ENCODE measurements at regions not wholly inside any gene's neighbourhood (a gene's known extent, or its start where the extent isn't known, plus 50 kb on each side); places are given as distances from the start of the nearest gene placed in this dataset.
"Not testable (repeated sequence)": the region's sequence is repeated elsewhere in the genome, so short reads cannot be mapped to it uniquely, and the experiment has no call there.

DNA sequence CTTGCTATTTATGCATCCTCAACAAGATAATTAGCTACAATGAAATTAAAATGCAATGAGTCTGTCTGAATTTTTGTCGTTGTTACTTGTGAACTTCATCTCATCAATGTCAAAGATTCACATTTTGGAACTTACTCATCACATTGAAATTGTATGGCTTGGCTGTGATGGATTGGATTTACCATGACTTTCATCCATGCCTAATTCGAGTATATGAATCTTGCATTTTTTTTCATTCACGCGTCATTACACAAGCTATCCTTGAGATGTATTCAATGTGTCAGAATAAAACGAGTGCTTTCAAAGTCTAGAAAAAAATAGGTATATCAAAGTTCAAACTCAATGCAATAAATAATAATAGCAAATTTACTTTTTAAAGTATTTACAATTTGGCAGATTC is 265.3 kb downstream of the MAP2K6 start:
- intact Hi-C loops (cut with DNase I): no loop called here
- Histone ChIP-seq H3K27me3 (no peaks in the 10 kb centered on the region), H3K36me3 (no peaks in the 10 kb centered on the region), H3K4me1 (no peaks in the 10 kb centered on the region), H3K27ac (no peak overlapping the region), H3K4me3 (no peak overlapping the region), H3K9me3 (no peaks in the 10 kb centered on the region)
- TF ChIP-seq, protein P1, sequence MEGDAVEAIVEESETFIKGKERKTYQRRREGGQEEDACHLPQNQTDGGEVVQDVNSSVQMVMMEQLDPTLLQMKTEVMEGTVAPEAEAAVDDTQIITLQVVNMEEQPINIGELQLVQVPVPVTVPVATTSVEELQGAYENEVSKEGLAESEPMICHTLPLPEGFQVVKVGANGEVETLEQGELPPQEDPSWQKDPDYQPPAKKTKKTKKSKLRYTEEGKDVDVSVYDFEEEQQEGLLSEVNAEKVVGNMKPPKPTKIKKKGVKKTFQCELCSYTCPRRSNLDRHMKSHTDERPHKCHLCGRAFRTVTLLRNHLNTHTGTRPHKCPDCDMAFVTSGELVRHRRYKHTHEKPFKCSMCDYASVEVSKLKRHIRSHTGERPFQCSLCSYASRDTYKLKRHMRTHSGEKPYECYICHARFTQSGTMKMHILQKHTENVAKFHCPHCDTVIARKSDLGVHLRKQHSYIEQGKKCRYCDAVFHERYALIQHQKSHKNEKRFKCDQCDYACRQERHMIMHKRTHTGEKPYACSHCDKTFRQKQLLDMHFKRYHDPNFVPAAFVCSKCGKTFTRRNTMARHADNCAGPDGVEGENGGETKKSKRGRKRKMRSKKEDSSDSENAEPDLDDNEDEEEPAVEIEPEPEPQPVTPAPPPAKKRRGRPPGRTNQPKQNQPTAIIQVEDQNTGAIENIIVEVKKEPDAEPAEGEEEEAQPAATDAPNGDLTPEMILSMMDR (IDR thresholded peaks at IDR 0.05): no peak
- ATAC-seq (no peak), DNase-seq (no peak), FAIRE-seq (no peak)
- 74 to 84% methylated on average over 5 of the region's 5 CpGs for WGBS, 2 donors

DNA sequence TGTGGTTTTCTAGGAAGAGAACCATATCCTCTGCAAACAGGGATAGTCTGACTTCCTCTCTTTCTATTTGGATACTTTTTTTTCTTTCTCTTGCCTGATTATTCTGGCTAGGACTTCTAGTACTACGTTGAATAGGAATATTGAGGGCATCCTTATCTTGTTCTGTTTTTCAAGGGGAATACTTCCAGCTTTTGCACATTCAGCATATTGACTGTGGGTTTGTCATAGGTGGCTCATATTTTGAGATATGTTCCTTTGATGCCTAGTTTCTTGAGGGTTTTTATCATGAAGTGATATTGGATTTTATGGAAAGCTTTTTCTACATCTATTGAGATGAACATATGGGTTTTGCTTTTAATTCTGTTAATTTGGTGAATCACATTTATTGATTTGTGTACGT is 269.8 kb downstream of the MAP2K6 start:
- TF ChIP-seq, protein P1 (IDR thresholded peaks at IDR 0.05): no peak
- Histone ChIP-seq H3K36me3 (no peaks in the 10 kb centered on the region), H3K27ac (no peak overlapping the region), H3K27me3 (no peaks in the 10 kb centered on the region), H3K4me1 (no peaks in the 10 kb centered on the region), H3K9me3 (no peaks in the 10 kb centered on the region), H3K4me3 (no peak overlapping the region)
- intact Hi-C loops (cut with DNase I): no loop called here
- ATAC-seq (no peak), DNase-seq (no peak), FAIRE-seq (no peak)
- WGBS, 2 donors: 36 to 52% methylated on average over 2 of the region's 2 CpGs

DNA sequence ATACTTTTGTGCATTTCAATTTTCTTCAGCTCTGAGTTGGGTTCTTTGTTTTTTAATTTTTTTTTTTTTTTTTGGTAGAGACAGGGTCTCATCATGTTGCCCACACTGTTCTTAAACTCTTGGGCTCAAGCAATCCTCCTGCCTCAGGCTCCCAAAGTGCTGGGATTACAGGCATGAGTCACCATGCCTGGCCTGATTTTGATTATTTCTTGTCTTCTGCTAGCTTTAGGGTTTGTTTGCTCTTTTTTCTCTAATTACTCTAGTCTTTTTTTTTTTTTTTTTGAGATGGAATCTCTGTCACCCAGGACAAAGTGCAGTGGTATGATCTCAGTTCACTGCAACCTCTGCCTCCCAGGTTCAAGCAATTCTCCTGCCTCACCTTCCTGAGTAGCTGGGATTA is 270.7 kb downstream of the MAP2K6 start:
- FAIRE-seq; H3K9me3 ChIP-seq; H3K27ac ChIP-seq; DNase-seq; H3K27me3 ChIP-seq; H3K4me1 ChIP-seq; ATAC-seq; H3K36me3 ChIP-seq; H3K4me3 ChIP-seq; intact Hi-C loops (cut with DNase I): not testable (repeated sequence)

DNA sequence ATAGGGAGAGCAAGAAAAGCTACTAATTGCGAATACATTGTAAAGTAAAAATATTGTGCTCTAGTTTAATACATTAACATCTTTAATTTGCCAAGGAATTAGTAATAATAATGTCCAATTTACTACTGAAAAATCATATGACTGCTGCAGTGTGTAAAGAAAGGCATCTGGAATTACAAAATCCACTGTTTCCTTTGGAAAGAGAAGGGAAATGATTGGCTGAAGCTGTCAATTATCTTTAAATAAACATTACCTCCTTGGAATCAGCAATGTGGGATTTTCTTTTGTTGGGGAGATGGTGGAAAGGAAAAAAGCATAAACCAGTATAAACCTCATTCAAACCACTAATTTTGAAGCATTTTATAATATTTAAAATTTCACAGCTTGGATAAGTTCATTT is 276.0 kb downstream of the MAP2K6 start:
- H3K9me3 ChIP-seq: no peaks in the 10 kb centered on the region
- H3K4me3 ChIP-seq: no peak overlapping the region
- DNase-seq (no peak), FAIRE-seq (no peak), ATAC-seq (no peak)
- H3K27me3 ChIP-seq: no peaks in the 10 kb centered on the region
- no peak overlapping the region for H3K27ac ChIP-seq
- 94 to 96% methylated on average over 1 of the region's 1 CpG for WGBS, 2 donors
- intact Hi-C loops (cut with DNase I): no loop called here
- TF ChIP-seq, protein P1 (IDR thresholded peaks at IDR 0.05): no peak
- H3K36me3 ChIP-seq: no peaks in the 10 kb centered on the region
- H3K4me1 ChIP-seq: no peaks in the 10 kb centered on the region

DNA sequence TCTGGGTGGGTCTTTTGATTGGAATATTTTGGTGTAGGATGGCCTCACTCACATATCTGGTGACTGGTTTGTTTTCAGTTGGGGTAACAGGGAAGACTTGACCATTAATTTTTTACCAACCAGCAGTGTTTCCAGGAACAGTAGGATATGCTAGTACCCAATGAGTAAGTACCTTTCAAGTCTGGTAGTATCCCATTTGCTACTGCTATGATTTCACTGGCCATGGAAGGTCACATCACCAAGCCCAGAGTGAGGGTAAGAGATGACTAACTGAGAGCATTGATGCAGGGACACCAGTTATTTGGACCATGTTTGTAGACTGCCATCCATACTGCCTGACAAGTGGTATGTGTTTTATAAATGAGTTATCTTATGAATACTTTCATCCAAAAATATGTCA is 277.7 kb downstream of the MAP2K6 start:
- Histone ChIP-seq H3K9me3 (no peaks in the 10 kb centered on the region), H3K27ac (no peak overlapping the region), H3K4me1 (no peaks in the 10 kb centered on the region), H3K27me3 (no peaks in the 10 kb centered on the region), H3K36me3 (no peaks in the 10 kb centered on the region), H3K4me3 (no peak overlapping the region)
- ATAC-seq (no peak), FAIRE-seq (no peak), DNase-seq (no peak)
- TF ChIP-seq, protein P1 (IDR thresholded peaks at IDR 0.05): no peak
- intact Hi-C loops (cut with DNase I): no loop called here

GRCh38 chr17:69695646-69696045 is 281.1 kb downstream of the MAP2K6 start:
- no peaks in the 10 kb centered on the region for H3K27me3 ChIP-seq
- H3K4me3 ChIP-seq: no peak overlapping the region
- no peaks in the 10 kb centered on the region for H3K36me3 ChIP-seq
- TF ChIP-seq, protein P1 (IDR thresholded peaks at IDR 0.05): no peak
- FAIRE-seq: no peak
- H3K27ac ChIP-seq: no peak overlapping the region
- DNase-seq: no peak
- WGBS, 2 donors: 71 to 90% methylated on average over 6 to 7 of the region's 7 CpGs
- intact Hi-C loops (cut with DNase I): no loop called here
- ATAC-seq: no peak
- no peaks in the 10 kb centered on the region for H3K9me3 ChIP-seq
- no peaks in the 10 kb centered on the region for H3K4me1 ChIP-seq
